Testis (tissue), 2 donors: ENCODE measurements at regions not wholly inside any gene's neighbourhood (a gene's known extent, or its start where the extent isn't known, plus 50 kb on each side); places are given as distances from the start of the nearest gene placed in this dataset.

ENCODE experiments used
- DNase-seq: peaks from one replicate; pipeline ENCODE4 v3.0.0-alpha.2; 2019
- H3K27ac ChIP-seq, 2 donors: fragments of 200-600 bp; sonication (generic); one replicate each; pipeline ENCODE4 v1.5.1; 2019
- H3K27me3 ChIP-seq: fragments of 200-600 bp; sonication (generic); one replicate; pipeline ENCODE4 v1.5.1; 2019
- H3K36me3 ChIP-seq: fragments of 200-600 bp; sonication (generic); one replicate; pipeline ENCODE4 v1.5.1; 2017; ENCODE audit warnings: low read depth; ENCODE audit errors: missing control alignments
- H3K4me1 ChIP-seq: fragments of 200-600 bp; sonication (generic); one replicate; pipeline ENCODE4 v1.5.1; 2019
- H3K4me3 ChIP-seq, 2 donors: fragments of 200-600 bp; sonication (generic); one replicate each; pipeline ENCODE4 v1.5.1; 2017 to 2019
- H3K9me3 ChIP-seq: fragments of 200-600 bp; sonication (generic); one replicate; pipeline ENCODE4 v1.5.1; 2017
- POLR2A ChIP-seq: fragments of 450-650 bp; IDR thresholded peaks from one replicate; pipeline ENCODE4 v1.6.1; 2017; ENCODE audit warnings: antibody characterized with exemption, mild to moderate bottlenecking, moderate library complexity
- WGBS, 2 donors: methylation state at CpG; one replicate each; pipeline ENCODE4 v1.1.5; 2018; 5-methylcytosine and 5-hydroxymethylcytosine counted together
- intact Hi-C: fragments of 100-400 bp; cut with DNase I; formaldehyde crosslinking; loops from one replicate; pipeline ENCODE4 v1.15.1; 2023; ENCODE audit warnings: low total_unique reads
- TF ChIP-seq, protein P1 (sequence below), 3 experiments: fragments of 450-650 bp in 2 of 3; fragments of 200-600 bp in 1 of 3; sonication (generic) in 1 of 3; IDR thresholded peaks; one replicate each; pipeline ENCODE4 v1.5.1; 2016 to 2019; ENCODE audit warnings: antibody characterized with exemption in 3 of 3, mild to moderate bottlenecking in 2 of 3, moderate library complexity in 1 of 3

DNA sequence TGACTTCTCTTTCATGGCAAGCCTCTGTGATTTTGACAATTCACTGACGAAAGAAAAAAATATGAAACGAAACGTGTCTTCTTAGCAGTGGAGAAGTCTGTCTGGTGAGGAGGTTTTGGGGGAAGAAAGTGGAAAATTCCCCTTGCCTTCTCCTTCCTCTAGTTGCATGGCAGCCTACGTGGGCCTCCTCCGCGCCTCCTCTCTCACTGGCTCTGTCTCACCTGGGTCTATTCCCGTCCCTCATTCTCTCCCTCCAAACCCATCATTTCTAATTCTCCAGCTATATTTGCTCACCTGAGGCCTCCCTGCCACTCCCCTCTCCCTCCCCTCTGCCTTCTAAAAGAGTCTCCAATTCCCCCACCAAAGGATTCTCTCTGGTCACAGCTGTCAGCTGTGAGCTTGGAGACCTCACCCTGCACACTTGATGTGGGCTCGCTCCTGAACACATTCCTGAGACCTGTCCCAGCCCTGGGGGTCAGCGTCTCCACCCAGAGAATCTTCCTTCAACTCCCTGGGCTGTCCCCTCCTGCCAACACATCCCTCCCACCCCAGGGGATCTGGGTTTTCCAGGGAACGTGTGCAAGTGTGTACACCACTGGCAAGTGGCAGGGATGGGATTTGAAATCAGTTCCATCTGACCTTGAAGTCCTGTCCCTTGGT is 159.6 kb upstream of the PMEPA1 start:
- 77 to 78% methylated on average over 10 of the region's 10 CpGs for WGBS, 2 donors
- H3K27ac ChIP-seq = no peak overlapping the region
- H3K4me3 ChIP-seq = no peak overlapping the region
- no peaks in the 10 kb centered on the region for H3K27me3 ChIP-seq
- DNase-seq = no peak
- H3K36me3 ChIP-seq = no peaks in the 10 kb centered on the region
- peaks cover 4% of the 10 kb centered on the region for H3K4me1 ChIP-seq
- intact Hi-C loops = no loop called here
- TF ChIP-seq, protein P1, sequence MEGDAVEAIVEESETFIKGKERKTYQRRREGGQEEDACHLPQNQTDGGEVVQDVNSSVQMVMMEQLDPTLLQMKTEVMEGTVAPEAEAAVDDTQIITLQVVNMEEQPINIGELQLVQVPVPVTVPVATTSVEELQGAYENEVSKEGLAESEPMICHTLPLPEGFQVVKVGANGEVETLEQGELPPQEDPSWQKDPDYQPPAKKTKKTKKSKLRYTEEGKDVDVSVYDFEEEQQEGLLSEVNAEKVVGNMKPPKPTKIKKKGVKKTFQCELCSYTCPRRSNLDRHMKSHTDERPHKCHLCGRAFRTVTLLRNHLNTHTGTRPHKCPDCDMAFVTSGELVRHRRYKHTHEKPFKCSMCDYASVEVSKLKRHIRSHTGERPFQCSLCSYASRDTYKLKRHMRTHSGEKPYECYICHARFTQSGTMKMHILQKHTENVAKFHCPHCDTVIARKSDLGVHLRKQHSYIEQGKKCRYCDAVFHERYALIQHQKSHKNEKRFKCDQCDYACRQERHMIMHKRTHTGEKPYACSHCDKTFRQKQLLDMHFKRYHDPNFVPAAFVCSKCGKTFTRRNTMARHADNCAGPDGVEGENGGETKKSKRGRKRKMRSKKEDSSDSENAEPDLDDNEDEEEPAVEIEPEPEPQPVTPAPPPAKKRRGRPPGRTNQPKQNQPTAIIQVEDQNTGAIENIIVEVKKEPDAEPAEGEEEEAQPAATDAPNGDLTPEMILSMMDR (IDR thresholded peaks at IDR 0.05) = no peak
- TF ChIP-seq POLR2A = no peak
- no peaks in the 10 kb centered on the region for H3K9me3 ChIP-seq

DNA sequence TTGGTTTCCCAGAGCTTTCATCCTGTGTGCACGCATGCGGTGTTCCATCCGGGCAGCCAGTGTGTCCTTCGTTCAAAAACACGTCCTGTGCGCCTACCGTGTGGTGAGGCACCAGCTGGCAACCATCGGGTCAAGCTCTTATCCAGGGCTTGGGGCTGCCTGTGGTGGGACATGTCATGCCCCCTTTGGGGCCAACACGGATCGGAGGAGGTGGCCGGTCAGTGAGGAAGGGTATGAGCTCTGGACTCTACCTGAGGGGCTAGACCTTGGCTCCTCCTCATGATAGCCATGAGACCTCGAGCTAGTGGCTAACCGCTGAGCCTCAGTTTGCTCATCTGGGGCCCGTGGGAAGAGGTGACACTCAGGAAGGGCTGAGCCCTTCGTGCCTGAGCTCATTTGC is 158.5 kb upstream of the PMEPA1 start:
- Histone ChIP-seq H3K36me3 (no peaks in the 10 kb centered on the region), H3K4me1 (peaks cover 4% of the 10 kb centered on the region), H3K4me3 (no peak overlapping the region), H3K9me3 (no peaks in the 10 kb centered on the region), H3K27me3 (no peaks in the 10 kb centered on the region), H3K27ac (no peak overlapping the region)
- intact Hi-C loops = no loop called here
- no peak for TF ChIP-seq POLR2A
- TF ChIP-seq, protein P1 (IDR thresholded peaks at IDR 0.05) = no peak
- WGBS, 2 donors = 91 to 95% methylated on average over 14 to 15 of the region's 15 CpGs
- no peak for DNase-seq

DNA sequence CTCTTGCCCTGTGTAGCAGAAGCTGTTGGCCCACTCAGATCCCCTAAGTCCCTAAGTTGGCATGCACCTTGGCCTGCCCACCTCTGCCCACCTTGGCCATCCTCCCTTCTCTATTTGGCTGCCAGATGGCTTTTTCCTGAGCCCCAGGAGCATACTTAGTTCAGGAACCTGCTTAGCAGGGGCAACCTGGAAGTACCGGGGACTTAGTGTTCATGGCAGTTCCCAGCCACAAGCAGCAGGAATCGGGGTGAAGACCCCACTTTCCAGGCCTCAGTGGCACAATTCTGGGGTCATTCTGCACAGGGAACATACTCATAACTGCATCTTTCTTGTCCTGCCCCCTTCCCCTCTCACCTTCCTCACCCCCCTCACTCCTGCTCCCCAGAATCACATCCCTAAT is 158.0 kb upstream of the PMEPA1 start:
- 67 to 96% methylated on average over 1 to 2 of the region's 2 CpGs for whole genome bisulfite sequencing, 2 donors
- no peak for TF ChIP-seq POLR2A
- Histone ChIP-seq H3K9me3 (no peaks in the 10 kb centered on the region), H3K36me3 (no peaks in the 10 kb centered on the region), H3K4me3 (no peak overlapping the region), H3K27me3 (no peaks in the 10 kb centered on the region), H3K27ac (no peak overlapping the region), H3K4me1 (peaks cover 4% of the 10 kb centered on the region)
- intact Hi-C loops = no loop called here
- no peak for DNase-seq

DNA sequence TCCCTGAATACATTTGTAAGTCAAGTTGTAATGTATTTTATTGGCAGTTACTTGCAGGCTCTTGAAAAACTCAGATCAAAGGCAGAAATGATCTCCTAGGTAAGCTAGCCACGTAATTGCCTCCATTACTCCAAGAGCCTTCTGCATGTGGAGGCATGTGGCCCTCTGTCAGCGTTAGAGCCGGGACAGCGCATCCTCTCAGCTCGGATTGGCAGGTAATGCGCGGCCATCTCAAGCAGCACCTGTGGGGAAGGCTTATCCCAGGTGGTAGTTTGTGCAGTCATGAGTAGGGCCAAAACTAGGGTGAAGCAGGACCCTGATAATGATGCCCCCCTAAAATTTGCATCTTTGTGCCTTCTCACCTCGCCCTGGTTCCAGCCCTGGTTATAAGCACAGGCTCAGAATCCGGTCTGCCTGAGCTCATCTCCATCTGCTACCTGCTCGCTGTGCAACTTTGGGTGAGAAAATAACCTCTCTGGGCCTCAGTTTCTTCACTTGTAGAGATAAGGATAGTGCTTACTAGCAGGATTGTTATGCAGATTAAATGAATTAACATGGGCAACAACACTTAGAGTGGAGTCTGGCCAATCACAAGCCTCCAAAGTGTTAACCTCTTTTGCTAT is 157.5 kb upstream of the PMEPA1 start:
- H3K4me3 ChIP-seq = no peak overlapping the region
- no peaks in the 10 kb centered on the region for H3K36me3 ChIP-seq
- no peak for TF ChIP-seq POLR2A
- TF ChIP-seq, protein P1 (IDR thresholded peaks at IDR 0.05) = no peak
- 89 to 94% methylated on average over 10 of the region's 10 CpGs for WGBS, 2 donors
- no peaks in the 10 kb centered on the region for H3K27me3 ChIP-seq
- no peak for DNase-seq
- H3K4me1 ChIP-seq = peaks cover 4% of the 10 kb centered on the region
- H3K27ac ChIP-seq = no peak overlapping the region
- intact Hi-C loops = no loop called here
- H3K9me3 ChIP-seq = no peaks in the 10 kb centered on the region

DNA sequence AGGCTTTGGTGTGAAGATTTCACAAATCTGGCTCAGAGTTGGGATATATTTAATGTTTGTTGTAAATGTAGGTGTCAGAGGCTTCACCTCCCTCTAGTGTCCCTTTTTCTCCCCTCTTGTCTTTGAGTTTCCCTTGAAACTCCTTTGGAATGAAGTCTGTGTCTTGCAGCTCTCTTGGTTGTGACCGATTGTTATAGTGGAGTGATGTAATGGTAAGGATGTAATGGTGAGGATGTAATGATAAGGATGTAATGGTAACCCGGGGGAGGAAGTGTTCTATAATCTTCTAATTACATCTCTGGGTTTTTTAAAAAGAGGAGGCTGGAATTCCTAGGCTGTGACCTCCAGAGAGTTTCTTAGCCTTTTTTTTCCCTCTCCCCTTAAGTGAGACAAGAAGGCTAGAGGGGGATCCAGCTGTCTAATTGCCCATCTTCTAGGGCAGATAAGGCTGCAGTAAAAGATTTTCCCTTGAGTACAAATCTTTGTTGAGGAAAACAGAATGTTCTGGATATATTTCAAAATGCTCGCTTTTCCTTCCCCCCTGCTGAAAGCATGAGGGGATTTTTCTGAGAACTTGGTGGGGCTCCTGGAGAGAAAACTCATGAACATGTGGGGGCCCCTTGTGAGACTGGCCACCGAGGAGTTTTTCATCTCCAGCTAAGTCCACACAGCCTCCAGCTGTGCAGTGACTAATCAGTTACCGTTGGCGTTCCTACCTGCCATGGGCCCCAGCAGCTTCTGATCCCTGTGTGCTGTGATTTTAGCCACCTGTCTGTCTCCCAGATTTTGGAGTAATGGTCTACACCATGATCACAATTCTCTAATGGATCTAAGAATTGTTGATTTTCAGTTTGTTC is 156.7 kb upstream of the PMEPA1 start:
- Histone ChIP-seq H3K27ac (no peak overlapping the region), H3K9me3 (no peaks in the 10 kb centered on the region), H3K4me3 (no peak overlapping the region), H3K27me3 (no peaks in the 10 kb centered on the region), H3K36me3 (no peaks in the 10 kb centered on the region), H3K4me1 (peaks cover 4% of the 10 kb centered on the region)
- intact Hi-C loops = no loop called here
- TF ChIP-seq POLR2A = no peak
- TF ChIP-seq, protein P1 (IDR thresholded peaks at IDR 0.05) = no peak
- 33 to 49% methylated on average over 6 of the region's 6 CpGs for WGBS, 2 donors
- DNase-seq = no peak
